HG03342 (cell line): ENCODE measurements at regions not wholly inside any gene's neighbourhood (a gene's known extent, or its start where the extent isn't known, plus 50 kb on each side); places are given as distances from the start of the nearest gene placed in this dataset.

Experiments
- ATAC-seq: cut with Tn5 transposase; IDR thresholded peaks from one replicate; pipeline ENCODE4 v1.9.1; 2021; ENCODE audit warnings: mild to moderate bottlenecking, moderate library complexity; ENCODE audit not compliant: unreplicated experiment

DNA sequence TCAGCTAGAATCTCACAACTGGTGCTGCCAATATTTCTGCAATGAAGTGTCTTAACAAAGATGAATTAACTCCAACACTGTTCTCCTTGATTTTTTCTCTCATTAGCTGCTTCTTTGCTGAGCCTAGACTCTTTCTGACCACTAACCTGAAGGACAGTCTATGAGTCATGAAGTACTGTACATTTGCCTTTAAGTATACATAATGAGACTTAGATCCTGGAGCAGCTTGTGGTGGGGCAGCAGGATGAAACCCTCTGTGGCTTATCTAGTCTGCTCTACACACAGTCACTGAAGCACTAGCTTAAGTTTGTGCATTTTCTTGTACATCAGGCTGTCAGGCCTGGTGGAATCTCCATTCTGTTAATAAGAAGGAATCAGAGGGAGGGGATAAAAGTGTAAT lies 307.4 kb upstream of the SMIM31 start:
- no peak for ATAC-seq

DNA sequence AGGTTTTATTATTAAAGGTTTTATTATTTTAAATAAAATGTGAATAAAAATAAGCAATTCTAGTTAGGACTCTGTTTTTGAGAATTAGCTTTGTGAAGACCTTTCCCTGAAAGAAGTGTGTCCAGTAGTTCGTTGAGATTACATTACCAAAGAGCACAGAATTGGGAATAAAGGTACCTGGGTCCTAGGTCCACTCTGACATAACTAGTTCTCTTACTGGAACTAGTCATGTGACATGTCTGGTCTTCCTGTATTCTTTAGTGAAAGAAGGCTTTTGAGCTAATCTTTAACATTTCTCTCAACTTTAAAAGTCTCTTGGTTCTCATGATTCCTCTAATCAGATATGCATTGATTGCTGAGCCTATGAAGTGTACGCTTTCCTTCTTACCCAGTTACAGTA lies 292.0 kb upstream of the SMIM31 start:
- no peak for ATAC-seq

DNA sequence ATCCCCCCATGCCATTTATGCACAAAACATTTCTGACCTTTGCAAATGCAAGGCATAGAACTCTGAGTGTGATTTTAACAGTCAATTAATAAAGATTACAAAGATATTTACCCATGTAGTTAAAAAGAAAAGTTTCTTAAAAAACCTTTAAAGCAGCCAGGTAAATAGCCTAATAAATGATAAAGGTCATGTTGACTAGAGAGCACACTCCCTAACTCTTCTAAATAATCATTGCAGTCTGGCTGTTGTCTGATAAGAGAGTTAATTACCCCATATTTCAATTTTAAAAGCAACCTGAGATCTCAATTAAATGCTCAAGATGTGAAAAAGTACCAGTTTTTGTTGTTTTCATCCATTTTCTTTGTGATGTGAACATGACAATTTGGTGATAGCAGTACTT lies 291.5 kb upstream of the SMIM31 start:
- ATAC-seq: no peak

DNA sequence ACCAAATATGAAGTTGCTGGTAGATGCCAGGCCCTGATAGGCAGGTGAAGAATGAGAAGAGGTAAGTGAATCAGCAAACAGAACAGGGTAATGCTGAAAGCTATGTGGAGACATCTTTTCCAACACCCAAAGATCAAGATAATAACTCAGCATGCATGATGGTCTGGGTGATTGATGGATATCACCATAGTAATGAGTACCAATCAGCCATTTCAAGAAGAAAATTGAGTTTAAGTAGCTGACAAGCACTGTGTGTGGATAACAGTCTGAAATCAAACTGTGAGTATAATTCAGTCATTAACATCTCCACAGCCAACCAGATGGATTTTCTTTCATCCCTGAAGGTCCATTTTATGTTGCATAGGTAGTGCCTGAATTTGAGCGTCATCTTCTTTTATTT lies 289.6 kb upstream of the SMIM31 start:
- no peak for ATAC-seq

DNA sequence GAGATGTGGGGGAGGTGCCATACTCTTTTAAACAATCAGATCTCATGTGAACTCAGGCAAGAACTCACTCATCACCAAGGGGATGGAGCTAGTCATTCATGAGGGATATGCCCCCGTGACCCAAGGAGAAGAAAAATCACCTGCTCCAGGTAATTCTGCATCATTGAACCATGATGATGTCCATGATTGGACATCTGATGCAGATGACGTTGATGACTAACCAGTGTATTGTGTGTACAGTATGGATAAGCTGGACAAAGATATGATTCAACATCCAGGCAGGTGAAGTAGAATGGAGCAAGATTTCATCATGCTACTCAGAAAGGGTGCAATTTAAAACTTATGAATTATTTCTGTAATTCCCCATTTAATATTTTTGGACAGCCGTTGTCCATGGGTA lies 286.4 kb upstream of the SMIM31 start:
- no peak for ATAC-seq

DNA sequence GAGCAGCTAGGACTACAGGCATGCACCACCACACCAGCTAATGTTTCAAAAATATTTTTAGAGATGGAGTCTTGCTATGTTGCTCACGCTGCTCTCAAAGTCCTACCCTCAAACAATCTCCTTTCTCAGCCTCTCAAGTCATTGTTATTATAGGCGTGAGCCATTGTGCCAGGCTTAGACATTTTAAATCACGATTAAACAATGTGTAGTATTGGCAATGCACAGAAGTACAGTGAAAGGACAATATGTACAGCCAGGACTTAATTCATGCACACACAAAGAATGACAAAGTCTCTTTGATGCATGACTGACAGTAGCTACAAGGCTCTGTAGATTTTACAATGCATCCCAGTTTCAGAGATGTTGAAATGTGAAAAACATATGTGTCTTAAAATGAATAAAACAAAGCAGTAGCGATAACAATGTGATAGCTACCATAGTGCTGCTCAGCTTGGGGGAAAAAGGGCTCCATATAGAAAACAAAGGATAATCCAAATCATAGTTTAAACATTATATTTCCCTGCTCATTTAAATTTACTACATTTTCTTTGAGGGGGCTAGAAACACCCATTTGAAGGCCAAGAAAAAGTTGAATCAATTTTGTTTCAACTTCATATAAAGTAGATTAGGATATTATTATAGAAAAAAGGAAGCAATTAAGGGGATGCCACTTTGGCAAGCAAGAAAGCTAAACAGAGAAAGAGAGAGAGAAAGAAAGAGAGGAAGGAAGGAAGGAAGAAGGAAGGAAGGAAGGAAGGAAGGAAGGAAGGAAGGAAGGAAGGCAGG lies 272.4 kb upstream of the SMIM31 start:
- ATAC-seq: no peak

DNA sequence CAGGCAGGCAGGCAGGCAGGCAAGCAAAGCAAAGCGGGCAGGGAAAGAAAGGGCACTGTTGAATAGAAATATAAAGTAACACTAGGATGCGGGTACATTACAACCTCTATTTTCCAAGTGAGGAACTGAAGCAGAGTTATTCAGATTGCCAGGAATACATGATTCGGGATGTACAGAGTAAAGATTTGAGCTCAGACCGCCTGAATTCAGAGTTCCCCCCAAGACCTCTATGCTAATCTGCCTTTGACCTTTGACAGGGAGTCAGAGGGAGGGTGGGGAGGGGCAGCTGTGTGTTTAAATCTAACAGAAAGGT lies 271.9 kb upstream of the SMIM31 start:
- no peak for ATAC-seq

DNA sequence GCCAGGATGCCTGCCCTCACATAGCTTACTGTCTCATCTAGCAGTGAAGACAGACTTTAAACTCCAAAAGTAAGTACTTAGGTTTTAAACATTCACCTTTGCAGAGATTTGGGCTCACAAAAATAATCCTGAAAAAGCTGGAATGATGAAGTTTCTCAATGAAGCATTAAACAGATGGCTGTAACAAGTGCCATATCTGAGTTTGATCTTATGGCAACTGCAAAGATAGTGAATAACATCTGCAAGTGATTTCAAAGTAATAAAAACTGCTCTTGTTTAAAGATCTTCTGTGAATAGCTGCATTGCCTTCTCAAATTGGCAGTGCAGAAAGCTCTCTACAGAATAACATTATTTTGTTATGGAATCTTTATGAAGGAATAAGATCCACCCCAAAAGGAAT lies 271.2 kb upstream of the SMIM31 start:
- ATAC-seq: no peak

DNA sequence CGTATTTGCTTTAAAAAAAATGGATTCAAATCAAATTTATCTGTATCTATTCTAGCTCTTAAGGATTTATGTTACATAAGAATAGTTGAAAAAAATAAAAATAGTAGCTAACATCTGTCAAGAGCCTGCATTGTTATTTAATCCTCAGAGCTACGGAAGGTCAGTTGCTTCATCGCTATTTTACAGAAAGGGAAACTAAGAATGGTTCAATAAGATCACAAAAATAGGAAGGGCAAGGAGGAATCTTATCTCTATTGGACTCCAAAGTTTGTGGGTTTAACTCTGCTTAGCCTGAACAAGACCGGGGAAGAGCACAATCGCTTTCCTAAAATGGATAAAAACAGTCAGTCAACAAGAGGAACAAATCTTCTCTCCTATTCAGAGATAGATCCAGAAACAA lies 270.2 kb upstream of the SMIM31 start:
- no peak for ATAC-seq

DNA sequence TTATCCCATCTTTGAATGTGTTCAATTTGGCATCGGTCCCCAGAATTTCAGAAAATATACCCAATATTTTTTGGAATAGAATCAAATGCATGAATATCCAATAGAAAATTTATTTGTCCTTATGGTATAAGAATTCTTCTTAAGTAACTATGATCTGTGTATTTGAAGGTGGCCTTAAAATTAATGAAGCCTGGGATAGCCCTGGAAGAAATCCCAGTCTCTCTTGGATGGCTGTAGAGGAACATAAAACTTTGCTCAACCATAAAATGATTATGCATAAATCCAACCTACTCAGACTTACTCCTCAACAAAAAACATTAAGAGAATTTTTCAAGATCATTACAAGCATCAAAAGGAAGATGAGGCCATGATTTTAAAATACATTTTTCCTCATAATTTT lies 269.4 kb upstream of the SMIM31 start:
- ATAC-seq: no peak

DNA sequence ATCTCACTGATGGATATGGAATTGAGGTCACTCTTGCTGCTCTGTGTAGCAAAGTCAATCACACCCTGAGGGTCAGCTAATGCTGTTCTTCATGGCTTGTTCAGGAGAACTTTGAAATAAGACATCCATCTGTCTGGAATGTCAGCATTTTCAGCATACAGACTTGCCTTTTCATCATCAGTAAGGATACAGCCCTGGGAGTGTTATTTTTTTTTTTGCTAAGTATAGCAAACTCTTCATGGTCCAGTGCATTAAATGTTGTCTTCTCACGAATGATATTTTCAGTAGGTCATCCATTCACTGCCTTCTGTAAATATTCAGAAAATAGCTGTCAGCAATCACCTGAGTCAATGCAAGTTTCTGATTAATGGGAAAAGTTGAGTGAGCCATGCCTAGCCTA lies 268.8 kb upstream of the SMIM31 start:
- ATAC-seq: no peak

DNA sequence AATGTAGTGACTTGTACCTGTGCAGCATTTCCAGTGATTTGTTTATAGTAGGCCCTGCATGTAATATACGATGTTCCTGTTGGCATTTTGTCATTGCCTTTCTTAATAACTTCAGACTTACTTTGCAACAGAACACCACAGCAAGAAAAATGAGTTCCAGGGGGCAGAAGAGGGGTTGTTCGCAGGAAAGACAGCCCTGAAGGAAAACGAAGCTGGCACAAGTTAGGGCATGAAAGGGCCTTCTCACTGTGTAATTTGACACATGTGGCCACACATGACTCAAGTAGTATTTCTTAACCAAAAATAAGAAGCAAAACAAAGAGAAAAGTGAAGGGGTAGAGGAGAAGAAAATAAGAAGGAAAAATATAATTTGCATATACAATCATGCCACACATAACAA lies 265.8 kb upstream of the SMIM31 start:
- no peak for ATAC-seq

DNA sequence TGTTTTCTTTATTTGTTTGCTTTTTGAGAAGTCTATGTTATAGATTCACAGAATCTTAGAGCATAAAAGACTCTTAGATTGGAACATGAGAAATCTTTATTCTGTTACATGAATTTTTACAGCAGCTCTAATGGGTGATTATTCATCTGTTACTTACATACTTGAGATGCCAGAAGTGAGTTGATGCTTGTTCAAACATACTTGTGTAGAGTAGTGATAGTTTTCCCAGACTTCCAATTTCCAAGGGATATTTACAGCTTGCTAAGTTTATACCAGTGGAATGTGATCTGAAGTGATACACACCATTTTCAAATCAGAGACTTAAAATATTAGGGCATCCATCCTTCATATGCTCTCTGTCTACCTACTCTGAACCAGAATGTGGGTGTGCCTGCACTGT lies 252.9 kb upstream of the SMIM31 start:
- no peak for ATAC-seq

DNA sequence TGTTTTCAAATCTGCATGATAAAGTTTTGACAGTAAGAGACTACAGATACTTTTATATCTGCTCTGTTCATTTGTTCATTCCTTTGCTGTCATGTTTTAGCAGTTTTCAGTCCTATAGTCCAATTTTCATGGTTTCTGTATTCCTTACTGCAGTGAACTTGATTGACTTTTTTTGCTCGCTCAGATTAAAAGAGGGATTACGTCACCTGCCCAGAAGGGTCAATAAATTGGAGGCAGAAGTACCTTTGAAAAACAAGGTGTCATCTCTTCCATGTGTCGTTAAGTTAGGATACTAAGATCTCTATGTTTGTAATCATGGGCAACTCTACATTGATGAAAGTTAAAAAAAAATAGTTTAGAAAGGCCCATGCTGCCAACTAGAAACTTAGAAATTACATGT lies 250.1 kb upstream of the SMIM31 start:
- no peak for ATAC-seq

DNA sequence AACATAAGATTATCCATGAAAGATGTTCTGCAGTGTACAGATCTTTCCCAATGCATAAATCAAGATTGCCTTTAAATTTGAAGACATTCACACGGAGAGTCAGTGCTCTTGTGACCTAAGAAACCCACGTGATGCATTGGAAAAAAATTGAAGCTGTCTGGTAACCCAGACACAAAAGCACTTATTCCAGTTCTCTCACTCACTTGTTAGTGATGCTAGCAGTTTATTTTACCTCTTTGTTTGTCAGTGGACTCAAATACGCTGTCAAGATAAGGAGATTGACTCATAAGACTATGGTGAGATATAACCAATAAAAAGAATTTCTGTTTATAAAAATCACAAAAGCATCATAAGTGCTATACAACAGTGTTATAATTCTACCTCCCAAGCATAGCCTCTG lies 245.8 kb upstream of the SMIM31 start:
- ATAC-seq: no peak

DNA sequence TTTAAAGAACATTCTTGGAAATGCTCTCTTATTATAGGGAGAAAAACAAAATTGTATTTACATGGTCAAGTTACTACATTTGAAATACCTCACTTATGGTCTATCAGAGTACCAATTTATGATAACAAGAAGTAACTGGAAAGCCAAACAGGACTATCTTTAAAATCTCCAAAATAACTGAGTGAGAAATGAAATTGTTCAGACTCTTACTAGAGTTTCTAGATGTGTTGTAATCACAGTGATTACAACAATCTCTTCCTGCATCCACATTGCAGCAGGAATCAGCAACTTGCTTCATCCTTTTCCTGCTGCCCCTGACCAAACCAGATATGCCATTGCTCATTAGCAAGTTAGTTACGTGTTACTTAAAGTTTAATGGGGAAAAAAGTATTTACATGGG lies 245.2 kb upstream of the SMIM31 start:
- ATAC-seq: no peak

DNA sequence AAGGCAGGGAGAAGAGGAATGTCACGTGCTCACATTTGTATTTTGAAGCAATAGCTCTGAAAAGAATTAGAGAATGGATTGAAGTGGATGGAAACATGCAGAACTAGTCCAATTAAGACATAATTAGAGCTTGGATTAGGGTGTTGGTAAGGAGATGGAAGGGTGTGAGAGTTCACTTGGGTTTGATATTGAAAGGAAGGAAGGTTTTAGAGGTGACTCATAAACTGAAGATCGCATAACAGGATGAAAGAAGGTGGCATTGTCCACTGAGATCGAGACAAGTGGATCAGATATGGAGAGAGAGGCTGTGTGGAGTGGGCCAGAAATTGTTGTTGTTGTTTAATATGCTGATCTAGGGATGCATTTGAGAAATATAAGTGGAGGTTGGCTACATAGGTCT lies 244.0 kb upstream of the SMIM31 start:
- no peak for ATAC-seq

DNA sequence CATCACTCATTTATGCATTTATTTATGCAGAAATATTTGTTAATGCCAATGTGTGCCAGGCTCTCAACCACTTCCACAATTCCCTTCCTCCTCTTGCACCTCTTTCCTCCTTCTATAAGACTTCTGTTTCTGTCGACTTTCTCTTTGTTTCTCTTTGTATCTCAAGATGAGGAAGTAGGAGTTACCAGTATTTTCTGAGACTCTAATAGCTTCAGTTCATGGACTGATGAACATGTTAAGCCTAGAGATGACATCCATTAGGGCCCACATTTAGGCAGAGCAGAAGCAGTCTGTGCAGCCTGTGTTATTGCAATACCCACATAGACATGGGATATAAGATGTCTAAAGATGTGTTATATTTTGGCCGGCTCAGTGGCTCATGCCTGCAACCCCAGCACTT lies 241.8 kb upstream of the SMIM31 start:
- ATAC-seq: peak; percentile 59

DNA sequence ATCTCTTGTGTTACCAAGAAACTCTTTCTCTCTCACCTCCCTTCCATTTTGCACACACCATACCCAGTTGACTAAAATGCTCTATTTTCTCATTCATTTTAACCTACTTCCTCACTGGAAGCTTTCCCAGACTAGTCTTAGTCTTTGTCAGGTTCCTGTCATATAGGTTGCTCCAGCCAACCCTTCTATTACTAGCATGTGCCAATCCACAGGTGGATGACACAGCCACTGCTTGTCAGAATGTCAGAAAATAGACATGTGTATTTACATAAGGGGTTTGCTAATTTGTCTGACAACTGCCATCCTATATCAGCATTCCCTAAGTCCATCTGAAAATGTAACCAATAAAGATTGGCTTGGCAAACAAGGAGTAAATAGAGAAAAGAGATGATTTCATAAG lies 239.2 kb upstream of the SMIM31 start:
- ATAC-seq: no peak

DNA sequence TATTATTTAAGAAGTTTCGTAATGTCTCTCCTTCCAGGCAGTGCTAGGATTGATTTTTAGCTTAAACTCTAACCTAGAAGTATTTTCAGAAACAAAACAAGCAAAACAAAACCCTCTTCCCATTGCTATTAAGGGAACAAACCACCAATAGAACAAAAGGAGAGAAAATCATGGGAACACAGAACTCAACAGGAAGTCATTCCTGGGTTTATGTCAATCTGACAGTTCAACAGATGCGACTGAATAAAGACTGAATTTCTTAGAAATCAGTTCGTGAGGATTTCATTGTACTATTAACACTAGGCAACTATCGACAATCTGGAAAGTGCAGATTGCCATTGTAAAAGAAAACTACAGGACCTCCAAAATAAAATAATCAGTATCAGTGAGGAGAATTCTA lies 229.1 kb upstream of the SMIM31 start:
- ATAC-seq: no peak

DNA sequence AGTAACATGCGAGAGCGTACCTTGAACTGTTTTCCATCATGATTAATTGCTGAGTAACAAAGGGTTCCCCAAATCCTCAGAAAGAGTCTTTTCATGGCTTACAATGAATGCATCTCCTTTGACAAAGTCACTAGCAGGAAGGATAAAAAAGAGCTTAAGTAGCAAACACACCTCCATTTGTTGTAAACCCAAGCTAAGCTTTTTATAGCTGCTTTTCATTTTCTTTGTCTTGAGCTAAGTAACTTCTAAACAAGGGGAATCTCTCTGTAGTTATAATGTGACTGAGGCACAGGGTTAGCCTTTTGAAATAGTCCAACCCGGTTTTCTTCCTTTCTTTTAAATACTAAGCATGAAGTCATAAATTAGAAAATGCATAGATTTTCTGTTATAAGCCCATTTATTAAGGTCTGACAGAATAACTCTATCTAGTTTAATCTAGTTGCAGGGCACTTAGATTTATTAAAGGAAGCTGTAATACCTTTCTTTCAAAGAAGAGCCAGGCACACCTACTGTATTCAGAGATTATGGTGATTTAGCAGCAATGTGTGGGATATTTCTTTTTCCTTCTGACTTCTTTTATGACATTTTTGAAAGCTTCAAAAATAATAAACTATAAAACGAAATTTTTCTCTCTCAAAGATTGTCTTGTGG lies 226.9 kb upstream of the SMIM31 start:
- no peak for ATAC-seq

DNA sequence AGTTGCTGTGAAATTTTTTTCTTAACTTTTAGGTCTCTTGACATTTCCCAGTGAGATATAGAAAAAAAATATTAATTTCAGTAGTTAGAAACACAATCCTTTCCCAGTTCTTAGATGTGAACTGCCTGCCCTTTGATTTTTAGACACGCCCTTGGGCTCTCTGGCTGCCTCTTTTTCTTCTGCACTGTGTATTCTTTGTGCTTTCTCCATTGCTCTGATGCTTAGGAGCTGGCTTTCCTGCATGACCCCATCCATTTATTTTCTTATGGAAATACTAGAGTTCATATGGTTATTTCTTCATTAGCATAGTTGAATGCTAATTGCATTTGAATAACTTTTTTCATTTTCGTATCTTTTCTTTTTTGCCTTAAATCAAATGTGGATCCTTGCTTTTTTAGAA lies 224.9 kb upstream of the SMIM31 start:
- ATAC-seq: no peak

DNA sequence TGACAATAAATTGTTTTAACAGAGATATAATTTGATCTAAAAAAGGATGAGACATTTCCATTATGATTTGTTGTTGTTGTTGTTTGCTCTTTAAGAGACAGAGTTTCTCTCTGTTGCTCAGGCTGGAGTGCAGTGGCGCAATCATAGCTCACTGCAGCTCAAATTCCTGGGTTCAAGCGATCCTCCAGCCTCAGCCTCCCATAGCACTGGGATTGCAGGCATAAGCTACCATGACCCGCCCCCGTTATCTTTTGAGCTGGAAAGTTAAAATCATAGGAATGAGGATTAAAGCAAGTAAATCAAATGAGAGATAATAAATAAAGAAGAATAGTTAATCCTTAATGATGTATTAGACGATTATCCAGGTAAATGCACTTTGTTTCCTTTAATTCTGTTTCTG lies 224.4 kb upstream of the SMIM31 start:
- no peak for ATAC-seq
